ENCODE measurements at regions not wholly inside any gene's neighbourhood (a gene's known extent, or its start where the extent isn't known, plus 50 kb on each side); places are given as distances from the start of the nearest gene placed in this dataset.

GRCh38 chr5:65078331-65078730, 309.6 kb downstream of the CWC27 start:
- TF ChIP-seq CTCF (IDR thresholded peaks at IDR 0.05) (no peak), POLR2A (IDR thresholded peaks at IDR 0.05) (no peak)
